WTC11 (cell line): ENCODE measurements at regions not wholly inside any gene's neighbourhood (a gene's known extent, or its start where the extent isn't known, plus 50 kb on each side); places are given as distances from the start of the nearest gene placed in this dataset.
"Not testable (repeated sequence)": the region's sequence is repeated elsewhere in the genome, so short reads cannot be mapped to it uniquely, and the experiment has no call there.

Experiments
- ATAC-seq: fragments of 200-7000 bp; cut with Tn5 transposase; 2 replicates; pipeline ENCODE4 v1.10.0; 2021; ENCODE audit warnings: mild to moderate bottlenecking, moderate library complexity
- CTCF ChIA-PET: fragments of 300-600 bp; sonication (Branson Sonifier 250); formaldehyde crosslinking; loops from one replicate; lab custom pipeline; 2021; ENCODE audit warnings: antibody characterized with exemption; lab: Charles Lee
- POLR2A ChIA-PET: fragments of 350-600 bp; sonication (Branson Sonifier 250); formaldehyde crosslinking; loops from one replicate; lab custom pipeline; 2021; ENCODE audit warnings: antibody characterized with exemption; lab: Charles Lee
- DNase-seq: peaks from one replicate; pipeline ENCODE4 v3.0.0; 2021; ENCODE audit warnings: low spot score
- H3K27ac Mint-ChIP-seq: 2 replicates; pipeline ENCODE4 v1.8.0; 2021; ENCODE audit warnings: mixed read lengths
- H3K27me3 Mint-ChIP-seq: 2 replicates; pipeline ENCODE4 v1.8.0; 2021; ENCODE audit warnings: low read depth, mild to moderate bottlenecking, moderate library complexity, mixed read lengths
- H3K36me3 Mint-ChIP-seq: 2 replicates; pipeline ENCODE4 v1.8.0; 2021; ENCODE audit warnings: mixed read lengths
- H3K4me1 Mint-ChIP-seq: 2 replicates; pipeline ENCODE4 v1.8.0; 2022; ENCODE audit warnings: mixed read lengths
- H3K4me3 Mint-ChIP-seq: 2 replicates; pipeline ENCODE4 v1.8.0; 2021; ENCODE audit warnings: mild to moderate bottlenecking, moderate library complexity, mixed read lengths
- H3K9me3 Mint-ChIP-seq: 2 replicates; pipeline ENCODE4 v1.8.0; 2021; ENCODE audit warnings: mixed read lengths
- HMGA2 ChIP-seq: fragments of 250-450 bp; sonication (Bioruptor Pico); IDR thresholded peaks from 2 replicates; pipeline ENCODE4 v1.4.0; 2021; ENCODE audit warnings: mild to moderate bottlenecking, moderate library complexity
- KAT7 ChIP-seq: sonication (generic); formaldehyde crosslinking; IDR thresholded peaks from 2 replicates; pipeline ENCODE4 v1.8.1; 2023; ENCODE audit warnings: missing genetic modification reagents, mild to moderate bottlenecking, borderline replicate concordance
- SMAD4 ChIP-seq: sonication (generic); formaldehyde crosslinking; IDR thresholded peaks from 2 replicates; pipeline ENCODE4 v1.8.0; 2022; ENCODE audit warnings: mild to moderate bottlenecking, missing genetic modification reagents
- TEAD4 ChIP-seq: sonication (generic); formaldehyde crosslinking; IDR thresholded peaks from 2 replicates; pipeline ENCODE4 v1.8.0; 2022; ENCODE audit warnings: mild to moderate bottlenecking, missing genetic modification reagents
- ZNF121 ChIP-seq: sonication (generic); formaldehyde crosslinking; IDR thresholded peaks from 2 replicates; pipeline ENCODE4 v1.8.0; 2023; ENCODE audit warnings: missing genetic modification reagents
- ZNF219 ChIP-seq: sonication (generic); formaldehyde crosslinking; IDR thresholded peaks from 2 replicates; pipeline ENCODE4 v1.8.0; 2023; ENCODE audit warnings: missing genetic modification reagents, mild to moderate bottlenecking, borderline replicate concordance
- ZNF396 ChIP-seq: fragments of 250-450 bp; sonication (Bioruptor Pico); IDR thresholded peaks from 2 replicates; pipeline ENCODE4 v1.8.0; 2021; ENCODE audit warnings: mild to moderate bottlenecking, moderate library complexity, borderline replicate concordance
- TF ChIP-seq, protein P1 (sequence below): fragments of 250-450 bp; sonication (Bioruptor Pico); IDR thresholded peaks from 2 replicates; pipeline ENCODE4 v1.9.0; 2021; ENCODE audit warnings: mild to moderate bottlenecking, borderline replicate concordance
- TF ChIP-seq, protein P2 (sequence below): sonication (generic); formaldehyde crosslinking; IDR thresholded peaks from 2 replicates; pipeline ENCODE4 v1.8.0; 2022; ENCODE audit warnings: mild to moderate bottlenecking, missing genetic modification reagents
- TF ChIP-seq, protein P3 (sequence below): sonication (generic); formaldehyde crosslinking; IDR thresholded peaks from 2 replicates; pipeline ENCODE4 v1.8.0; 2023; ENCODE audit warnings: missing genetic modification reagents, mild to moderate bottlenecking, borderline replicate concordance

DNA sequence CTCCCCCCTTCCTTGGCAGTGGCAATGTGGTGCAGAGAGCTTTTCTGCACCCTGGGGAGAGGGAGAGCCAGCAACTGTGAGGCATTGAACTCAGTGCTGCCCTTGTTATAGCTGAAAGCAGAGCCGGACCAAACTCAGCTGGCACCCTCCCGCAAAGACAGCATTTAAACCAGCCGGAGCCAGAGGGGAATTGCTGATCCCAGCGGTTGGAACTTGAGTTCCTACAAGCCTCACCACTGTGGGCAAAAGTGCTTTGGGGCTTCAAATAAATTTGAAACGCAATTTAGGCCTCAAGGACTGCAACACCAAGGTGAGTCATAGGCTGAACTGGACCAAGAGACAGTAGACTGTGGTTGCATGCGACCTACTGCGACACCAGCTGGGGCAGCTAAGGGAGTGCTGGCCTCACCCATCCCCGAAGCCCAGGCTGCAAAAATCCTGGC, 207.6 kb upstream of the CDKN2B start (continued):
- TF ChIP-seq, protein P1, sequence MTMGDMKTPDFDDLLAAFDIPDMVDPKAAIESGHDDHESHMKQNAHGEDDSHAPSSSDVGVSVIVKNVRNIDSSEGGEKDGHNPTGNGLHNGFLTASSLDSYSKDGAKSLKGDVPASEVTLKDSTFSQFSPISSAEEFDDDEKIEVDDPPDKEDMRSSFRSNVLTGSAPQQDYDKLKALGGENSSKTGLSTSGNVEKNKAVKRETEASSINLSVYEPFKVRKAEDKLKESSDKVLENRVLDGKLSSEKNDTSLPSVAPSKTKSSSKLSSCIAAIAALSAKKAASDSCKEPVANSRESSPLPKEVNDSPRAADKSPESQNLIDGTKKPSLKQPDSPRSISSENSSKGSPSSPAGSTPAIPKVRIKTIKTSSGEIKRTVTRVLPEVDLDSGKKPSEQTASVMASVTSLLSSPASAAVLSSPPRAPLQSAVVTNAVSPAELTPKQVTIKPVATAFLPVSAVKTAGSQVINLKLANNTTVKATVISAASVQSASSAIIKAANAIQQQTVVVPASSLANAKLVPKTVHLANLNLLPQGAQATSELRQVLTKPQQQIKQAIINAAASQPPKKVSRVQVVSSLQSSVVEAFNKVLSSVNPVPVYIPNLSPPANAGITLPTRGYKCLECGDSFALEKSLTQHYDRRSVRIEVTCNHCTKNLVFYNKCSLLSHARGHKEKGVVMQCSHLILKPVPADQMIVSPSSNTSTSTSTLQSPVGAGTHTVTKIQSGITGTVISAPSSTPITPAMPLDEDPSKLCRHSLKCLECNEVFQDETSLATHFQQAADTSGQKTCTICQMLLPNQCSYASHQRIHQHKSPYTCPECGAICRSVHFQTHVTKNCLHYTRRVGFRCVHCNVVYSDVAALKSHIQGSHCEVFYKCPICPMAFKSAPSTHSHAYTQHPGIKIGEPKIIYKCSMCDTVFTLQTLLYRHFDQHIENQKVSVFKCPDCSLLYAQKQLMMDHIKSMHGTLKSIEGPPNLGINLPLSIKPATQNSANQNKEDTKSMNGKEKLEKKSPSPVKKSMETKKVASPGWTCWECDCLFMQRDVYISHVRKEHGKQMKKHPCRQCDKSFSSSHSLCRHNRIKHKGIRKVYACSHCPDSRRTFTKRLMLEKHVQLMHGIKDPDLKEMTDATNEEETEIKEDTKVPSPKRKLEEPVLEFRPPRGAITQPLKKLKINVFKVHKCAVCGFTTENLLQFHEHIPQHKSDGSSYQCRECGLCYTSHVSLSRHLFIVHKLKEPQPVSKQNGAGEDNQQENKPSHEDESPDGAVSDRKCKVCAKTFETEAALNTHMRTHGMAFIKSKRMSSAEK (CRISPR knock-in tag): no peak
- TF ChIP-seq ZNF219 (CRISPR knock-in tag): no peak
- TF ChIP-seq, all 79 proteins: peak for 0

DNA sequence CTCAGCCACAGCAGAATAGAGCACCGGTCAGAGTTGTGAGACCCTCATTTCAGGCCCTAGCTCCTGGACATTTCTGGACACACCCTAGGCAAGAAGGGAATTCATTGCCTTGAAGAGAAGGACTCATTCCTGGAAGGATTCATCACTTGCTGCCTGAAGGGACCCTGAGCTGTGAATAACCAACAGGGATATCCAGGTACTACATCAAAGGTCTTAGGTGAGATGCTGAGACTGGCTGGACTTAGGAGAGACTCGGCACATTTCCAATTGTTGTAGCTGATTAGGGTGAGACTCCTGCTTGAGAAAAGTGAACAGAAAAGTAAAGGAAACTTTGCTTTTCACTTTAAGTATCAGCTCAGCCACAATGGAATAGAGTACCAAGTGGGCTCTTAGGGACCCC, 208.1 kb upstream of the CDKN2B start:
- Mint-ChIP-seq H3K4me1 (peaks cover 9% of the 10 kb centered on the region), H3K27me3 (no peaks in the 10 kb centered on the region; the same call in 1 of the 2 replicates), H3K36me3 (peaks cover 3% of the 10 kb centered on the region; the same call in 1 of the 2 replicates), H3K4me3 (no peak overlapping the region), H3K9me3 (peaks cover 12% of the 10 kb centered on the region), H3K27ac (no peak overlapping the region)
- DNase-seq (no peak), ATAC-seq (peak; percentile 24; the same call in 1 of the 2 replicates)
- TF ChIP-seq KAT7 (CRISPR knock-in tag): no peak
- no peak for TF ChIP-seq ZNF396
- TF ChIP-seq, protein P2, sequence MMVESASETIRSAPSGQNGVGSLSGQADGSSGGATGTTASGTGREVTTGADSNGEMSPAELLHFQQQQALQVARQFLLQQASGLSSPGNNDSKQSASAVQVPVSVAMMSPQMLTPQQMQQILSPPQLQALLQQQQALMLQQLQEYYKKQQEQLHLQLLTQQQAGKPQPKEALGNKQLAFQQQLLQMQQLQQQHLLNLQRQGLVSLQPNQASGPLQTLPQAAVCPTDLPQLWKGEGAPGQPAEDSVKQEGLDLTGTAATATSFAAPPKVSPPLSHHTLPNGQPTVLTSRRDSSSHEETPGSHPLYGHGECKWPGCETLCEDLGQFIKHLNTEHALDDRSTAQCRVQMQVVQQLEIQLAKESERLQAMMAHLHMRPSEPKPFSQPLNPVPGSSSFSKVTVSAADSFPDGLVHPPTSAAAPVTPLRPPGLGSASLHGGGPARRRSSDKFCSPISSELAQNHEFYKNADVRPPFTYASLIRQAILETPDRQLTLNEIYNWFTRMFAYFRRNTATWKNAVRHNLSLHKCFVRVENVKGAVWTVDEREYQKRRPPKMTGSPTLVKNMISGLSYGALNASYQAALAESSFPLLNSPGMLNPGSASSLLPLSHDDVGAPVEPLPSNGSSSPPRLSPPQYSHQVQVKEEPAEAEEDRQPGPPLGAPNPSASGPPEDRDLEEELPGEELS (CRISPR knock-in tag): no peak
- TF ChIP-seq ZNF121 (CRISPR knock-in tag): no peak
- no peak for TF ChIP-seq TEAD4 (CRISPR knock-in tag)
- ChIA-PET CTCF (interaction anchor here (1.2 to 1.5 kb wide), 3 partner anchors 22 to 98 kb away, joined by 4 to 10 read pairs (median 4); no protein-coding TSS in a partner anchor), POLR2A (no interaction called here)

DNA sequence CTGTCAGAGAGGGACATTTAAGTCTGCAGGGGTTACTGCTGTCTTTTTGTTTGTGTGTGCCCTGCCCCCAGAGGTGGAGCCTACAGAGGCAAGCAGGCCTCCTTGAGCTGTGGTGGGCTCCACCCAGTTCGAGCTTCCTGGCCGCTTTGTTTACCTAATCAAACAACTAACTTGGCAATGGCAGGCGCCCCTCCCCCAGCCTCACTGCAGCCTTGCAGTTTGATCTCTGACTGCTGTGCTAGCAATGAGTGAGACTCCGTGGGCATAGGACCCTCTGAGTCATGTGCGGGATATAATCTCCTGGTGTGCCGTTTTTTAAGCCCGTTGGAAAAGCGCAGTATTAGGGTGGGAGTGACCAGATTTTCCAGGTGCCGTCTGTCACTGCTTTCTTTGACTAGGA, 216.8 kb upstream of the CDKN2B start:
- H3K27ac Mint-ChIP-seq, DNase-seq, POLR2A ChIA-PET, CTCF ChIA-PET, H3K4me1 Mint-ChIP-seq, H3K27me3 Mint-ChIP-seq, ATAC-seq, H3K4me3 Mint-ChIP-seq: not testable (repeated sequence)
- peaks cover 34% of the 10 kb centered on the region for H3K36me3 Mint-ChIP-seq
- peaks cover 58% of the 10 kb centered on the region for H3K9me3 Mint-ChIP-seq

DNA sequence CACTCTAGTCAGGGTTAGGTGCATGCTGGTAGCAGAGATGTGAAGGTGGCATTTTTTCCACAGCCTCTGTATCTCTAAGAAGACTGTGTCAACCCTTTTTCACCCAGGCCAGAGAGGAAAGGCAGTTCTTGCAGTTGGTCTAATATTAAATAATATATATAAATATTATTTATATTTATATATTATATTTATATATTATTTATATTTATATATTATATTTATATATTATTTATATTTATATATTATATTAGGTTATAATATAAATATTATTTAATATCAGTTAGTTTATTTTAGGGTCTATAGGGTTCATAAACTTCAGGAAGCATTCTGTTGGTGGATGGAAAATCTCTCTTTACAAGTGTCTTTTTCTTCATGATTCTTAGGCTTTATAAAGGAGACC, 218.6 kb upstream of the DMRTA1 start:
- H3K27ac Mint-ChIP-seq: no peak overlapping the region
- no peaks in the 10 kb centered on the region for H3K4me1 Mint-ChIP-seq
- peaks cover 73% of the 10 kb centered on the region for H3K9me3 Mint-ChIP-seq
- POLR2A ChIA-PET: no interaction called here
- H3K36me3 Mint-ChIP-seq: peaks cover 45% of the 10 kb centered on the region
- H3K27me3 Mint-ChIP-seq: no peaks in the 10 kb centered on the region; the same call in none of the 2 replicates
- ATAC-seq (no peak), DNase-seq (no peak)
- TF ChIP-seq SMAD4 (CRISPR knock-in tag): no peak
- TF ChIP-seq, protein P2 (CRISPR knock-in tag): no peak
- peak; percentile 93 for TF ChIP-seq HMGA2 (CRISPR knock-in tag)
- TF ChIP-seq, protein P3, sequence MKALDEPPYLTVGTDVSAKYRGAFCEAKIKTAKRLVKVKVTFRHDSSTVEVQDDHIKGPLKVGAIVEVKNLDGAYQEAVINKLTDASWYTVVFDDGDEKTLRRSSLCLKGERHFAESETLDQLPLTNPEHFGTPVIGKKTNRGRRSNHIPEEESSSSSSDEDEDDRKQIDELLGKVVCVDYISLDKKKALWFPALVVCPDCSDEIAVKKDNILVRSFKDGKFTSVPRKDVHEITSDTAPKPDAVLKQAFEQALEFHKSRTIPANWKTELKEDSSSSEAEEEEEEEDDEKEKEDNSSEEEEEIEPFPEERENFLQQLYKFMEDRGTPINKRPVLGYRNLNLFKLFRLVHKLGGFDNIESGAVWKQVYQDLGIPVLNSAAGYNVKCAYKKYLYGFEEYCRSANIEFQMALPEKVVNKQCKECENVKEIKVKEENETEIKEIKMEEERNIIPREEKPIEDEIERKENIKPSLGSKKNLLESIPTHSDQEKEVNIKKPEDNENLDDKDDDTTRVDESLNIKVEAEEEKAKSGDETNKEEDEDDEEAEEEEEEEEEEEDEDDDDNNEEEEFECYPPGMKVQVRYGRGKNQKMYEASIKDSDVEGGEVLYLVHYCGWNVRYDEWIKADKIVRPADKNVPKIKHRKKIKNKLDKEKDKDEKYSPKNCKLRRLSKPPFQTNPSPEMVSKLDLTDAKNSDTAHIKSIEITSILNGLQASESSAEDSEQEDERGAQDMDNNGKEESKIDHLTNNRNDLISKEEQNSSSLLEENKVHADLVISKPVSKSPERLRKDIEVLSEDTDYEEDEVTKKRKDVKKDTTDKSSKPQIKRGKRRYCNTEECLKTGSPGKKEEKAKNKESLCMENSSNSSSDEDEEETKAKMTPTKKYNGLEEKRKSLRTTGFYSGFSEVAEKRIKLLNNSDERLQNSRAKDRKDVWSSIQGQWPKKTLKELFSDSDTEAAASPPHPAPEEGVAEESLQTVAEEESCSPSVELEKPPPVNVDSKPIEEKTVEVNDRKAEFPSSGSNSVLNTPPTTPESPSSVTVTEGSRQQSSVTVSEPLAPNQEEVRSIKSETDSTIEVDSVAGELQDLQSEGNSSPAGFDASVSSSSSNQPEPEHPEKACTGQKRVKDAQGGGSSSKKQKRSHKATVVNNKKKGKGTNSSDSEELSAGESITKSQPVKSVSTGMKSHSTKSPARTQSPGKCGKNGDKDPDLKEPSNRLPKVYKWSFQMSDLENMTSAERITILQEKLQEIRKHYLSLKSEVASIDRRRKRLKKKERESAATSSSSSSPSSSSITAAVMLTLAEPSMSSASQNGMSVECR (CRISPR knock-in tag): no peak
- CTCF ChIA-PET: no interaction called here
- no peak overlapping the region for H3K4me3 Mint-ChIP-seq
